Mesenchymal stem cell (in vitro differentiated cells and primary cell): ENCODE measurements at regions not wholly inside any gene's neighbourhood (a gene's known extent, or its start where the extent isn't known, plus 50 kb on each side); places are given as distances from the start of the nearest gene placed in this dataset.

Experiments used
- DNase-seq: peaks from one replicate; pipeline ENCODE4 v3.0.0-alpha.2; 2013
- H2AFZ ChIP-seq: one replicate; pipeline ENCODE4 v1.6.1; 2013; ENCODE audit warnings: low read depth, mild to moderate bottlenecking, control low read depth, inconsistent platforms, low read length, moderate library complexity
- H2AK5ac ChIP-seq: 2 replicates; pipeline ENCODE4 v1.6.1; 2013; ENCODE audit warnings: low read length, moderate library complexity, mild to moderate bottlenecking, inconsistent platforms; ENCODE audit not compliant: severe bottlenecking
- H2BK120ac ChIP-seq: one replicate; pipeline ENCODE4 v1.6.1; 2013; ENCODE audit warnings: low read depth, mild to moderate bottlenecking, inconsistent platforms, low read length, moderate library complexity
- H2BK12ac ChIP-seq, 2 experiments: one replicate each; pipeline ENCODE4 v1.6.1; 2013; ENCODE audit warnings: inconsistent platforms in 2 of 2, low read length in 2 of 2, mild to moderate bottlenecking in 2 of 2, moderate library complexity in 2 of 2, control low read depth in 1 of 2
- H2BK15ac ChIP-seq: one replicate; pipeline ENCODE4 v1.6.1; 2013; ENCODE audit warnings: mild to moderate bottlenecking, low read depth, inconsistent platforms; ENCODE audit not compliant: poor library complexity, severe bottlenecking
- H2BK5ac ChIP-seq: 2 replicates; pipeline ENCODE4 v1.6.1; 2013; ENCODE audit warnings: low read depth, mild to moderate bottlenecking, low read length, control low read depth, inconsistent platforms; ENCODE audit not compliant: poor library complexity, severe bottlenecking
- H3K14ac ChIP-seq, 2 experiments: one replicate each; pipeline ENCODE4 v1.6.1; 2013; ENCODE audit warnings: inconsistent platforms in 2 of 2, low read length in 2 of 2, control low read depth in 1 of 2, mild to moderate bottlenecking in 1 of 2, moderate library complexity in 1 of 2
- H3K18ac ChIP-seq, 2 experiments: one replicate each; pipeline ENCODE4 v1.6.1; 2013; ENCODE audit warnings: inconsistent platforms in 2 of 2, low read length in 2 of 2, control low read depth in 1 of 2, low read depth in 1 of 2, mild to moderate bottlenecking in 1 of 2
- H3K23ac ChIP-seq, 2 experiments: one replicate each; pipeline ENCODE4 v1.6.1; 2013; ENCODE audit warnings: inconsistent platforms in 2 of 2, low read length in 2 of 2, mild to moderate bottlenecking in 2 of 2, moderate library complexity in 2 of 2, control low read depth in 1 of 2
- H3K27ac ChIP-seq: 2 replicates; pipeline ENCODE4 v1.5.1; 2013; ENCODE audit warnings: mild to moderate bottlenecking, moderate library complexity, low read length, control low read depth, inconsistent platforms; ENCODE audit not compliant: poor library complexity, severe bottlenecking
- H3K27me3 ChIP-seq, 2 experiments: 2 replicates each; pipeline versions ENCODE4 v1.6.1 to v1.7.0; 2013; ENCODE audit warnings: low read length in 2 of 2, mild to moderate bottlenecking in 2 of 2, moderate library complexity in 2 of 2, control low read depth in 1 of 2, inconsistent platforms in 1 of 2; ENCODE audit not compliant: control insufficient read depth in 1 of 2, insufficient read depth in 1 of 2
- H3K36me3 ChIP-seq, 2 experiments: 2 replicates each; pipeline versions ENCODE4 v1.6.1 to v1.7.0; 2013; ENCODE audit warnings: low read length in 2 of 2, control low read depth in 1 of 2, inconsistent platforms in 1 of 2, low read depth in 1 of 2, mild to moderate bottlenecking in 1 of 2; ENCODE audit not compliant: insufficient read depth in 2 of 2, control insufficient read depth in 1 of 2
- H3K4ac ChIP-seq, 2 experiments: one replicate each; pipeline ENCODE4 v1.6.1; 2013; ENCODE audit warnings: inconsistent platforms in 2 of 2, low read length in 2 of 2, mild to moderate bottlenecking in 2 of 2, moderate library complexity in 2 of 2, control low read depth in 1 of 2, low read depth in 1 of 2
- H3K4me1 ChIP-seq: 2 replicates; pipeline ENCODE4 v1.6.1; 2013; ENCODE audit warnings: low read depth, low read length, control low read depth; ENCODE audit not compliant: control insufficient read depth, insufficient read depth
- H3K4me2 ChIP-seq: 2 replicates; pipeline ENCODE4 v1.6.1; 2013; ENCODE audit warnings: low read length, mild to moderate bottlenecking, inconsistent platforms; ENCODE audit not compliant: poor library complexity, severe bottlenecking
- H3K4me3 ChIP-seq, 2 experiments: 2 replicates each; pipeline versions ENCODE4 v1.5.1 to v1.7.0; 2013; ENCODE audit warnings: low read length in 2 of 2, mild to moderate bottlenecking in 2 of 2, control low read depth in 1 of 2, low read depth in 1 of 2; ENCODE audit not compliant: insufficient read depth in 1 of 2
- H3K79me1 ChIP-seq: replicated peaks from 2 replicates; pipeline ENCODE4 v1.6.1; 2013; ENCODE audit warnings: mild to moderate bottlenecking, control low read depth, low read length, inconsistent platforms; ENCODE audit not compliant: poor library complexity, severe bottlenecking
- H3K9ac ChIP-seq: 2 replicates; pipeline ENCODE4 v1.7.0; 2013; ENCODE audit warnings: mild to moderate bottlenecking, low read length, moderate library complexity
- H3K9me3 ChIP-seq: 2 replicates; pipeline ENCODE4 v1.7.0; 2013; ENCODE audit warnings: mild to moderate bottlenecking, low read length; ENCODE audit not compliant: control insufficient read depth
- H4K8ac ChIP-seq: one replicate; pipeline ENCODE4 v1.6.1; 2013; ENCODE audit warnings: inconsistent platforms, mild to moderate bottlenecking, low read length, moderate library complexity
- H4K91ac ChIP-seq: one replicate; pipeline ENCODE4 v1.6.1; 2013; ENCODE audit warnings: mild to moderate bottlenecking, low read length, inconsistent platforms
- WGBS: methylation state at CpG from one replicate; pipeline ENCODE4 v1.1.7; 2013; ENCODE audit warnings: mixed read lengths; 5-methylcytosine and 5-hydroxymethylcytosine counted together

GRCh38 chrY:19130569-19131358, 357.2 kb upstream of the HSFY2 start:
- Histone ChIP-seq H2AK5ac (no peak overlapping the region), H3K4me3 (no peak overlapping the region), H3K4me1 (no peaks in the 10 kb centered on the region), H3K36me3 (no peaks in the 10 kb centered on the region), H2BK12ac (no peak overlapping the region), H3K14ac (no peak overlapping the region), H2BK120ac (no peak overlapping the region), H4K91ac (no peak overlapping the region), H2AFZ (no peak overlapping the region), H2BK15ac (no peak overlapping the region), H3K4ac (no peak overlapping the region), H3K79me1 (no peaks in the 10 kb centered on the region), H3K9ac (no peak overlapping the region), H3K23ac (no peak overlapping the region), H3K4me2 (no peak overlapping the region), H4K8ac (no peak overlapping the region), H3K9me3 (no peaks in the 10 kb centered on the region), H3K27me3 (no peaks in the 10 kb centered on the region), H3K27ac (no peak overlapping the region), H3K18ac (no peak overlapping the region), H2BK5ac (no peak overlapping the region)
- no peak for DNase-seq
- 67% methylated on average over 1 of the region's 2 CpGs for WGBS

DNA sequence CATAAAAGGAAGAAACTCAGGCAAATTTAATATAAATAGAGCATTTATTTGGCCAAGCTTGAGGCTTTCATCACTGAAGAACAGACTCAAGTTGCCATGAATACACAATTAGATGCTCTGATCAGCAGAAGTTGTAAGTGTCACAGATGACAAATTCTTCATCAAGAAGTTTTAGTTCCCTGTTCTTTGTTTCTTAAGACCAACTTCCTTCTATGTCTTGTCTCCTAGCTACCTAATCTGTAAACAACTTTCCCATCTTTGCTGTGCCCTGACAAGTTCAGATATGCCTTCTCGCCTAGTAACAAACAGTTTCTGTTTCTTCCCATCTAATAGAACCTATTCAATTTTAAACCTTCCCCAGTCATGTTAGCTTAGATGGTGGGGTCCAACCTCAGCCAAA, 353.4 kb upstream of the HSFY2 start:
- Histone ChIP-seq H2BK15ac (no peak overlapping the region), H3K14ac (no peak overlapping the region), H2BK5ac (no peak overlapping the region), H2AK5ac (no peak overlapping the region), H3K4ac (no peak overlapping the region), H3K36me3 (no peaks in the 10 kb centered on the region), H3K4me2 (no peak overlapping the region), H2BK12ac (no peak overlapping the region), H4K8ac (no peak overlapping the region), H2BK120ac (no peak overlapping the region), H2AFZ (no peak overlapping the region), H3K4me3 (no peak overlapping the region), H3K27ac (no peak overlapping the region), H4K91ac (no peak overlapping the region), H3K79me1 (no peaks in the 10 kb centered on the region), H3K4me1 (no peaks in the 10 kb centered on the region), H3K18ac (no peak overlapping the region), H3K9me3 (no peaks in the 10 kb centered on the region), H3K23ac (no peak overlapping the region), H3K27me3 (no peaks in the 10 kb centered on the region), H3K9ac (no peak overlapping the region)
- WGBS: 64% methylated on average over 1 of the region's 1 CpG
- no peak for DNase-seq

DNA sequence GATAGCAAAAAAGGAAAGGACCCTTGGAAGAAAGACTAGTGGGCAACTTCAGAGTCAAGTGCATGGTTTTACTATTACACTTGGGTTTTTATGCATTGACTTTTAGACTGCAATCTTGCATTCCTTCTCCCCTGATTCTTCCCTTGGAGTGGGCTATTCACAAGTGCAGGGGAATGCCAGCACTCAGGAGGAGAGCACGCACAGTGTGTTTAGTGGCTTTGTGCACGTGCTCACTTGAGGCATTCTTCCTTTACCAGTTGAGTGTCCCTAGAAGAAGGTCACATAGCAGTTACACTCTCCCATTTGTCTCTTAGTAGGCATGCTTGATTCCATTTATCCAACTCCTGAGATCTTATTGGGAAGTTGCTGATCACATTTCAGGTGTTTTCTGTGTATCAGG, 351.1 kb upstream of the HSFY2 start:
- DNase-seq: no peak
- WGBS: 90% methylated on average over 2 of the region's 2 CpGs
- no peak overlapping the region for H3K4me2 ChIP-seq
- H3K18ac ChIP-seq: no peak overlapping the region
- H2BK15ac ChIP-seq: no peak overlapping the region
- no peak overlapping the region for H3K14ac ChIP-seq
- H4K8ac ChIP-seq: no peak overlapping the region
- H3K4ac ChIP-seq: no peak overlapping the region
- H3K27me3 ChIP-seq: no peaks in the 10 kb centered on the region
- no peak overlapping the region for H2BK12ac ChIP-seq
- no peak overlapping the region for H2BK5ac ChIP-seq
- no peak overlapping the region for H3K9ac ChIP-seq
- H3K9me3 ChIP-seq: no peaks in the 10 kb centered on the region
- no peak overlapping the region for H3K4me3 ChIP-seq
- H3K36me3 ChIP-seq: no peaks in the 10 kb centered on the region
- no peaks in the 10 kb centered on the region for H3K79me1 ChIP-seq
- H2AK5ac ChIP-seq: no peak overlapping the region
- no peak overlapping the region for H3K27ac ChIP-seq
- no peak overlapping the region for H2BK120ac ChIP-seq
- H2AFZ ChIP-seq: no peak overlapping the region
- no peak overlapping the region for H4K91ac ChIP-seq
- no peaks in the 10 kb centered on the region for H3K4me1 ChIP-seq
- H3K23ac ChIP-seq: no peak overlapping the region

- Histone ChIP-seq H4K8ac (no peak overlapping the region), H2AFZ (no peak overlapping the region), H3K14ac (no peak overlapping the region), H4K91ac (no peak overlapping the region), H3K18ac (no peak overlapping the region), H3K27me3 (no peaks in the 10 kb centered on the region), H3K4me3 (no peak overlapping the region), H3K27ac (no peak overlapping the region), H3K4me2 (no peak overlapping the region), H2BK12ac (no peak overlapping the region), H3K4ac (no peak overlapping the region), H2BK15ac (no peak overlapping the region), H2BK5ac (no peak overlapping the region), H2AK5ac (no peak overlapping the region), H3K23ac (no peak overlapping the region), H3K4me1 (no peaks in the 10 kb centered on the region), H3K36me3 (no peaks in the 10 kb centered on the region), H3K9ac (no peak overlapping the region), H3K9me3 (no peaks in the 10 kb centered on the region), H2BK120ac (no peak overlapping the region), H3K79me1 (no peaks in the 10 kb centered on the region)
- no peak for DNase-seq
These were observed 348.9 kb upstream of the HSFY2 start for GRCh38 chrY:19122450-19122849.
